GM13977 (cell line): ENCODE measurements at regions not wholly inside any gene's neighbourhood (a gene's known extent, or its start where the extent isn't known, plus 50 kb on each side); places are given as distances from the start of the nearest gene placed in this dataset.
"Not testable (repeated sequence)": the region's sequence is repeated elsewhere in the genome, so short reads cannot be mapped to it uniquely, and the experiment has no call there.

Experiments used
- DNase-seq: peaks from one replicate; pipeline ENCODE4 v3.0.0; 2012; ENCODE audit warnings: low spot score
- CTCF ChIP-seq: IDR thresholded peaks from 2 replicates; pipeline ENCODE4 v1.5.1; 2012; ENCODE audit warnings: mild to moderate bottlenecking, control low read depth; ENCODE audit not compliant: insufficient read depth; ENCODE audit errors: extremely low read depth, missing control alignments
- in situ Hi-C: fragments of 300-500 bp; cut with MboI; formaldehyde crosslinking; loops from one replicate; pipeline ENCODE4 v1.12.0; 2022; ENCODE audit warnings: low sequenced_read_pairs, low pct_unique_long_range_greater_than_20kb, mixed read lengths, inconsistent platforms; ENCODE audit not compliant: unreplicated experiment

GRCh38 chr9:110126986-110127864 lies 80.7 kb downstream of the C9orf152 start:
- in situ Hi-C loops: no loop called here

GRCh38 chr9:110128664-110129329 lies 79.2 kb downstream of the C9orf152 start:
- peak; percentile 64 for DNase-seq
- TF ChIP-seq CTCF: no peak
- in situ Hi-C loops: no loop called here

More at GRCh38 chr9:110126986-110127864, 80.7 kb downstream of the C9orf152 start:
- DNase-seq: no peak
- TF ChIP-seq CTCF: no peak

GRCh38 chr9:110129425-110129824 lies 78.5 kb downstream of the C9orf152 start:
- in situ Hi-C loops: no loop called here
- no peak for TF ChIP-seq CTCF
- DNase-seq: no peak

- no peak for DNase-seq
- no peak for TF ChIP-seq CTCF
- in situ Hi-C loops: no loop called here
Observed at GRCh38 chr9:110130211-110130610, 77.7 kb downstream of the C9orf152 start.

- DNase-seq: no peak
- in situ Hi-C loops: no loop called here
- TF ChIP-seq CTCF: no peak
Observed at GRCh38 chr9:110130791-110131416, 77.1 kb downstream of the C9orf152 start.

- DNase-seq: no peak
- in situ Hi-C loops: no loop called here
- TF ChIP-seq CTCF: no peak
Observed at GRCh38 chr9:110131499-110131898, 76.5 kb downstream of the C9orf152 start.

- in situ Hi-C loops, DNase-seq: not testable (repeated sequence)
Observed at GRCh38 chr9:110132531-110132930, 75.4 kb downstream of the C9orf152 start.
